GM21367 (cell line): ENCODE measurements at regions not wholly inside any gene's neighbourhood (a gene's known extent, or its start where the extent isn't known, plus 50 kb on each side); places are given as distances from the start of the nearest gene placed in this dataset.

Experiments used
- ATAC-seq: cut with Tn5 transposase; IDR thresholded peaks from one replicate; pipeline ENCODE4 v1.9.1; 2021; ENCODE audit not compliant: unreplicated experiment

GRCh38 chr9:17846948-17847655 lies 268.2 kb downstream of the SH3GL2 start:
- ATAC-seq: no peak

GRCh38 chr9:17847908-17848307 lies 269.0 kb downstream of the SH3GL2 start:
- ATAC-seq: no peak

- no peak for ATAC-seq
These were observed 273.2 kb downstream of the SH3GL2 start for GRCh38 chr9:17852108-17852507.

- no peak for ATAC-seq
These were observed 275.6 kb downstream of the SH3GL2 start for GRCh38 chr9:17854487-17854886.

- ATAC-seq: no peak
These were observed 278.1 kb downstream of the SH3GL2 start for GRCh38 chr9:17856995-17857394.

GRCh38 chr9:17859228-17859627 lies 280.4 kb downstream of the SH3GL2 start:
- no peak for ATAC-seq

- no peak for ATAC-seq
These were observed 281.1 kb downstream of the SH3GL2 start for GRCh38 chr9:17859987-17860386.

GRCh38 chr9:17862101-17862500 lies 283.2 kb downstream of the SH3GL2 start:
- ATAC-seq: no peak

GRCh38 chr9:17862629-17863028 lies 283.8 kb downstream of the SH3GL2 start:
- ATAC-seq: no peak

GRCh38 chr9:17863213-17863883 lies 284.5 kb downstream of the SH3GL2 start:
- ATAC-seq: peak; percentile 87

- no peak for ATAC-seq
These were observed 285.1 kb downstream of the SH3GL2 start for GRCh38 chr9:17863924-17864323.

GRCh38 chr9:17864951-17865350 lies 286.1 kb downstream of the SH3GL2 start:
- no peak for ATAC-seq

- no peak for ATAC-seq
These were observed 287.0 kb downstream of the SH3GL2 start for GRCh38 chr9:17865881-17866280.

GRCh38 chr9:17870722-17871121 lies 291.9 kb downstream of the SH3GL2 start:
- no peak for ATAC-seq

- ATAC-seq: no peak
These were observed 292.5 kb downstream of the SH3GL2 start for GRCh38 chr9:17871213-17871890.

- no peak for ATAC-seq
These were observed 297.0 kb downstream of the SH3GL2 start for GRCh38 chr9:17875886-17876285.

- ATAC-seq: no peak
These were observed 297.8 kb downstream of the SH3GL2 start for GRCh38 chr9:17876687-17877086.

- ATAC-seq: no peak
These were observed 300.0 kb downstream of the SH3GL2 start for GRCh38 chr9:17878810-17879370.

GRCh38 chr9:17881371-17881770 lies 302.5 kb downstream of the SH3GL2 start:
- no peak for ATAC-seq

- no peak for ATAC-seq
These were observed 304.1 kb downstream of the SH3GL2 start for GRCh38 chr9:17882688-17883594.

- no peak for ATAC-seq
These were observed 309.2 kb downstream of the SH3GL2 start for GRCh38 chr9:17888066-17888465.
